Suppressor macrophage (primary cell): ENCODE measurements at regions not wholly inside any gene's neighbourhood (a gene's known extent, or its start where the extent isn't known, plus 50 kb on each side); places are given as distances from the start of the nearest gene placed in this dataset.
A peak's percentile ranks its signal among the peaks of the same experiment; 100 is the strongest.

ENCODE experiments used
- DNase-seq, 4 experiments: peaks; one replicate each; pipeline ENCODE4 v3.0.0-alpha.2; 2020 to 2022

DNA sequence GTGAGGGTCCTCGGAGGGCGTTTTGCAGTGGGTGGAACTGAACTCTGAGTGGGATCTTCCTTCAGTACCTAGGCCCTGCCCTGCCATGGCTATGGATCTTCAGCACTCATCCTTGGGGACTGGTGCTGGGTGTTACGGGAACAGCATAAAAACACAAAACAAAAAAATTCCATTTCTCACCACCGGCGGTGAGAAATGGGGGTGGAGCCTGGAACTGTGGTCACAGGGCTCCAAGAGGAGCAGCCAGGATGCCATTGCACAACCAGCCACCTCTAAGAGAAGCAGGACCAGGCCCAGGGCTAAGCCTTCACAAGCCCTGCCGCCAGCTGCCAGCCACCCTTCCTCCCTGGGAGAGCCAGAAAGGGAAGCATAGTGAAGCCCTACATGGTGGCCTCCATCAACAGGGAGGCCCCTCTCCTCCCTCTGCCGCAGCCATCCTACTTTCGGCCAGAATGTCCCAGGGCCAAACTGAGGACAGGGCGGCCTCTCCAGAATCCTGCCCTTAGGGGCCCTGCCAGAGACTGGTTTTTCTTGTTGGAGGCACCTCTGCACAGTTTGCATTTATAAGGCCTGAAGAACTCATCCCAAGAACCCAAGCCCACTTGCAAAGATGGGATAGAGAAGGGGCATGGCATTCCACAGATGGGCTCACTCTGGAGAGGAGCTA, 76.5 kb downstream of the VCPKMT start:
- DNase-seq = peak; percentile 89 to 93 (median 92)

DNA sequence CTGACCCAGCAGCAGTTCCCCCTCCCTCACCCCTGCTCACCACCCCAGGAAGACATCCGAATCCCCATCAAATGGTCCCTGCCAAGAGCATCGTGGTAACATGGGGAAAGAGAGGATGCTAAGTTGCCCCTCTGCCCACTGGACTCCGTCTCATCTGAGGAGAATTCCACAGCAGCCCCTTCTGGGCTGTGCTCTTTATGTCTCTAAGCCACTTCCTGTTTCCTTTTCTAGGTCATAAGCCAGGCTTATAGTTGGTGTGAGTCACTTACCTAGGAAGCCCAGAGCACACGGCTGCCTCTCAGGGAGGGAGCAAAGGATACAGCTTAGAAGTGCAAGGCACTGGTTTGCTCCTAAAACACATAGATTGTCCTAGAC, 76.0 kb downstream of the VCPKMT start:
- DNase-seq = peak; percentile 53 to 81 (median 74)

- DNase-seq = no peak
Measured at GRCh38 chr14:50040895-50041465, 75.4 kb downstream of the VCPKMT start.

GRCh38 chr14:50041980-50042379, 74.4 kb downstream of the VCPKMT start:
- no peak for DNase-seq

DNA sequence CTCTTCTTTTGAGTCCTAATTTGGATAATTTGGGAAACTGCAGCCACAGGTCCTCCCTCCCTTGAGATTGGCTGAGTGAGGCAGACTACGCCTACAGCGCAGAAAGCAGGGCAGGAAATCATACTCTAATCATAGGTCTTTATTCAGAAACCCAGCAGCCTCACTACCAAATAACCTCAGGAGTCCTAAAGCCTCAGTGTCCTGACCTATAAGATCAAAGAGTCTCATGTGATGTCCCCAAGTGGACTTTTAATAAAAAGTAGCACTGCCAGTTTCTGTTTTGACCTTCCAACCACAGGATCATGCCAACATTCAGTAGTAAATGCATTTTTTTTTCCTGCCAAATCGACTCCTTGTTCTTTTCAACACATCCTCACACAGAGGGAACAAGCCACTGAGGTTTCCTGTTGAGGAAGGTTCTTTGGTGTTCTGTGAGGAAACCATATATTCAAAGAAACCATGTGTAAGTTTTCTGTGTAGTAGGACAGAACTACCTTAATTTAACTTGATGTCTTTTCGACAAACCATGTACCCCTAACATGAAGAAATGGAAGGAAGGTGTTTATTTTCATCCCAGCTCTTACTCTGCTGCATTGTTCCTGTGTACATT, 72.2 kb downstream of the VCPKMT start:
- DNase-seq = peak in 3 of 4 experiments; percentile 58 to 64 (median 62)

GRCh38 chr14:50045039-50045711, 71.2 kb downstream of the VCPKMT start:
- peak; percentile 90 to 96 (median 94) for DNase-seq

- DNase-seq = no peak
Measured at GRCh38 chr14:50045837-50046236, 70.5 kb downstream of the VCPKMT start.

DNA sequence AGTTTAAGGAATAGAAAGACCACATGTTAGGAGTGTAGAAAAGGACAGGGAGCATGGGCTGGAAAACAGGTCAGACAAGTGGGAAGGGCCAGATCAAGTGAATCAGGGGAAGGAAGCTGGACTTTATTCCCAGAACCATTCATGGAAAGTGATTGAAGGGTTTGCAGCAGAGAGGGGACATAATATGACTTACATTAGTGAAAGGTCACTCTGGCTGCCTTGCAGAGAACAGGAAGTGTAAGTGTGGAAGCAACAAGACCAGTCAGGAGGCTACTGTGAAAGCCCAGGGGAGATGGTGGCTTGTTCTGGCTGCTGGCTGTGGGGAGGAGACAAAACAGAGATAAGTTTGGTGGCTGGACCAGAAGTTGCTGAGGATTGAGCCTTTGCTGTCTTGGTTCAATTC, 69.1 kb downstream of the VCPKMT start:
- peak; percentile 66 to 85 (median 80) for DNase-seq

- DNase-seq = no peak
Measured at GRCh38 chr14:50049093-50049492, 67.3 kb downstream of the VCPKMT start.

GRCh38 chr14:50049703-50050570, 66.4 kb downstream of the VCPKMT start:
- DNase-seq = no peak

DNA sequence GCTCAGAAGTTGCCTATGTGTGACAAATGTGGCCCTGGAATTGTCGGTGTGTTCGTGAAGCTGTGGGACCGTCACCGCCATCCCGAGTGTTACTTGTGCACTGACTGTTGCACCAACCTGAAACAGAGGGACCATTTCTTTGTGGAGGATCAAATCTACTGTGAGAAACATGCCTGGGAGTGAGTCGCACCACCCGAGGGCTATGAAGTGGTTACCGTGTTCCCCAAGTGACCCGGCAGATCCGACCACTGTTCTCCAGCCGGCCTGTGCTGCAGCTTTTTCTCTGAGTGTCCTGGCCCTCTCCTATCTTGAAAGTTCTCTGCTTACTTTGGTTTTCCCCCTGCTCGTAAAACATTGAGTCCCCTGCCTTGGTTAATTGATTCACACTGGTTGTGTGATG, 65.3 kb downstream of the VCPKMT start:
- no peak for DNase-seq

DNA sequence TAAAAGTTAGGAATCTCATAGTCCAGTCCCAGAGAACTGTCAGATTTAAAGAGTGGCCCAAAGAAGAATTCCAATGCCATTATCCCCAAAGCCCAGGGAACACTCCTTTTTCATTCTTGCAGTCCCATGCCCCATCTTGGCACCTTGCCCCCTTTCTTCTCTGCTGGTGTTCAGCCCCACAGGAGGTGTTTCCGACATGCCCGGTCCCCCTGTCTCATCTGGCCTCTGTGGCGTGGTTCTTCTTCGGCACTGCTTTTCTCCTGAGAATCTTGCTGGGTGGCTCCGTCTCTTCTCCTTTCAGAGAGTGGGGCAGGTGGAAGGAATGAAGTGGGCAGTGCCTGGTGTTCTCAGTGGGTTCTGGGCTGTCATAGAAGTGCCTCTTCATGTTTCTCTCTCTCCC, 64.7 kb downstream of the VCPKMT start:
- no peak for DNase-seq

- no peak for DNase-seq
Measured at GRCh38 chr14:50052517-50052916, 63.9 kb downstream of the VCPKMT start.

DNA sequence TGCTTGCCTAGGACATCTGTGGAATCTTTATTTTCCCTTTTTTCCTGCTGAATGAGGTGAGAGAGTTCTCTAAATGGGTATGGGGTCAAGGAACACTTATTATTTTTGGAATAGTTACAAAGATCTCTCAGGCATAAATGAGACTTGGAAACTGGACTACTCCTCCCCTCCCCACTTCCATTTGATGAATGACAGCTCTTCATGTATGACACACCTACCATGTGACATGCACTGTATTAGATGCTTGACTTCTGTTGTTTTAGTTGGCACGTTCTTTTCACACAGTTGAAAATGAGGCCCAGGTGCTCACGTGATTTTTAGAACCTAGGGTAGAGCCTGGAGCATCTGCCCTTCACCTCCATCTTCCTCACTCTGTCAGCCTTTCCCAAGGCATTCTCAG, 62.4 kb downstream of the VCPKMT start:
- no peak for DNase-seq

GRCh38 chr14:50055461-50056228, 60.7 kb downstream of the VCPKMT start:
- DNase-seq = peak; percentile 85 to 92 (median 90)

DNA sequence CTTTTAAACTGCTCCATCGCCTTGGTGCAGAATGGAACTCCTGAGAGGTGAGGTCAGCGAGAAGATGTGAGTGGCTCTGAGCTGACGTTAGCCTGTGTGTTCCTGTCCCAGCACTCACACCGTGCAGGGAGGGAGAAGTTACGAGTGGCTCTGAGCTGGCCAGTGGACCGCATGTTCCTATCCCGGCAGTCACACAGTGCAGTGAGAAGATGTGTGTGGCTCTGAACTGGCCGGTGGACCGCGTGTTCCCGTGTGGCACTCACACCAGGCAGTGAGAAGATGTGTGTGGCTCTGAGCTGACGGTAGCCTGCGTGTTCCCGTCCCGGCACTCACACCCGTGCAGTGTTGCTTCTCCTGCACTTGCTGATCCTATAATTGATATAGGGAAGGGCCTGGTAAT, 59.9 kb downstream of the VCPKMT start:
- peak in 3 of 4 experiments; percentile 53 to 62 (median 55) for DNase-seq

DNA sequence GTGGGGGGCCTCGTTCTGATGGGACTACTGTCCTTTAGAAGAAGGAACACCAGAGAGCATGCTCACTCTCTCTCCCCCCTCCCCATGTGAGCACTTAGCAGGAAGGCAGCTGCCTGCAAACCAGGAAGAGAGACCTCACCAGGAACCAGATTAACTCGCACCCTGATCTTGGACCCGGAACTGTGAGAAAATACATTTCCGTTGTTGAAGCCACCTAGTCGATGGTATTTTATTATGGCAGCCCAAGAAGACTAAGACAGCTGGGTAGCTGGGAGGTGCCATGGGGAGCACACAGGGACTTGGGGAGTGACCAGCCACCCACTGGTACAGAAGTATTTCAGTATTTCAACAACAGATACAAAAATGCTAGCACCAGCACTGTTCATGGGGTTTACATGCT, 59.0 kb downstream of the VCPKMT start:
- DNase-seq = no peak

DNA sequence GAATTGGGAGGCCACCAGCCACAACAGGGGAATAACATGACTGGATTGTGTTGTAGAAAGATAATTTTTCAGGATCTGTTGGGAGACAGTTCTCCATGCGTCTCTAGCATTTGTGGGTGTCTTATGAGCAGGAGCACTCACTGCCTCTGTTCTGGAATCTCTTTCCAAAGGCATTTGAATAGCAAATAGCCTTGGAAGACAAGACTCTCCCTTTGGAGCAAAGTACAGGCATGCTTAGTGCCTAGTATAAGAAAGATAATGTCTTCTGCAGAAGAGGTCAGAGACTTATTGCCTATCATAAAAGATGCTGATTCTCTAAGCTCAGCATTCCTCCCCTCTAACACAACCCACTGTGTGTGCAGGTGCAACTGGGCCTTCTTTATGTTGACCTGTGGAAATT, 58.3 kb downstream of the VCPKMT start:
- DNase-seq = no peak
